H7 (cell line): ENCODE measurements at regions not wholly inside any gene's neighbourhood (a gene's known extent, or its start where the extent isn't known, plus 50 kb on each side); places are given as distances from the start of the nearest gene placed in this dataset.

ENCODE experiments used
- DNase-seq: peaks from one replicate; pipeline ENCODE4 v3.0.0; 2012
- H3K27me3 ChIP-seq: 2 replicates; pipeline ENCODE4 v1.6.0; 2011; ENCODE audit warnings: mild to moderate bottlenecking, low read length; ENCODE audit not compliant: control insufficient read depth, insufficient read depth
- H3K36me3 ChIP-seq: replicated peaks from 2 replicates; pipeline ENCODE4 v1.5.1; 2011; ENCODE audit warnings: low read length; ENCODE audit not compliant: control insufficient read depth, insufficient read depth
- H3K4me3 ChIP-seq: 2 replicates; pipeline ENCODE4 v1.5.1; 2011; ENCODE audit warnings: low read depth, mild to moderate bottlenecking, control low read depth, low read length, moderate library complexity; ENCODE audit not compliant: insufficient read depth

DNA sequence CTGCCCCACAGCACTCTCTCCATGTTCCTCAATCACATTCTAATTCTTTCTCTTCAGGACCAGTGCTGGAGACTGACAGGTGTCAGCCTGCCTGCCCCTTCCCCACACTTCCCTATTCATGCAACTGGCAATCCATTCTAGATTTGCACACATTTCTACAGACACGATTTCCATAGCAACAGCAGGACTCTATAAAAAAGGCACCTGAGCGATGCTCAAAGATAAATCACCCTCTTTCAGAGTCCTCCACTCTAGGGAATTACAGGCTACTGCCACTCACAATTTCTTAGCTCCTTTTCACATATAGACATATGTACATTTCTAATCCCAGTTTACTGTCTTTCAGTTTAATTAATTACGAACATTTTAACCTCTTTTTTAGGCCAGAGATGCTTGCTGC is 118.1 kb upstream of the ANKRD1 start:
- no peak for DNase-seq
- no peaks in the 10 kb centered on the region for H3K36me3 ChIP-seq
- H3K27me3 ChIP-seq: no peaks in the 10 kb centered on the region; the same call in 1 of the 2 replicates
- no peak overlapping the region for H3K4me3 ChIP-seq

DNA sequence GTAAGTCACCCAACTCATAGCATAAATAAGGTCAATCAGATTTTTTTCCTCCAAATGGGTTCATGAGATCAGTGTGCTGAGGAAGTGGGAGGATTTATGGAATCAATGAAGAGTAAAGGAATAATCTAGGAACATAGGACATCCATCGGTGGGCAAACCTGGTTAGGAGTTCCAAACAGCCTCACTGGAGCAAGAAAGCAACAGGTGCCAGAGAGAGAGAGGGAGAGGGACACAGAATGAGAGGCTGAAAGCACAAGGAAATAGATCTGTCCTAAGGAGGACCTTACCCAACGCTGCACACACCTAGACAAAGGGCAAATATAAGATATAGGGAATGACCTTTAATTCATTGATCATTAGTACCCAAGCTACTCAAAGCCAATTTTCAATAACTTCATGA is 119.5 kb upstream of the ANKRD1 start:
- no peak overlapping the region for H3K4me3 ChIP-seq
- DNase-seq: no peak
- H3K27me3 ChIP-seq: no peaks in the 10 kb centered on the region; the same call in 1 of the 2 replicates
- no peaks in the 10 kb centered on the region for H3K36me3 ChIP-seq

DNA sequence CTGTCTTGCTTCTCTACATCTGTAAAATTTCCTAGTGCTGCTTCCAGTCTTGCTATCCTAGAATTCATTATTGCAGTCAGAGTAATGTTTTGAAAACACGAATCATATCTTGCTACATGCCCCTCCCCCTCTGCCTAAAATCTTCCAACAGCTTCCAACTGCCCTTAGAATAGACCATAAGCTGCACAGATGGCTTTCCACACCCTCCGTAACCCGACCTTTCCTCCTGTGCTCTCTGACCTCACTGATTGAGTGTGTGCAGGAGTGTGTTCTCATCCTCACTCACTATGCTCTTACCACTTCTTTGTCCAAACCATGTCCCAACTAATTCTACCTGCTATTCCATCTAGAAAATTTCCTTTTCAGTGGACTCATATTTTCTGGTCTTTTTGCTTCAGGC is 121.2 kb upstream of the ANKRD1 start:
- no peaks in the 10 kb centered on the region for H3K36me3 ChIP-seq
- no peaks in the 10 kb centered on the region; the same call in 1 of the 2 replicates for H3K27me3 ChIP-seq
- no peak for DNase-seq
- H3K4me3 ChIP-seq: no peak overlapping the region

DNA sequence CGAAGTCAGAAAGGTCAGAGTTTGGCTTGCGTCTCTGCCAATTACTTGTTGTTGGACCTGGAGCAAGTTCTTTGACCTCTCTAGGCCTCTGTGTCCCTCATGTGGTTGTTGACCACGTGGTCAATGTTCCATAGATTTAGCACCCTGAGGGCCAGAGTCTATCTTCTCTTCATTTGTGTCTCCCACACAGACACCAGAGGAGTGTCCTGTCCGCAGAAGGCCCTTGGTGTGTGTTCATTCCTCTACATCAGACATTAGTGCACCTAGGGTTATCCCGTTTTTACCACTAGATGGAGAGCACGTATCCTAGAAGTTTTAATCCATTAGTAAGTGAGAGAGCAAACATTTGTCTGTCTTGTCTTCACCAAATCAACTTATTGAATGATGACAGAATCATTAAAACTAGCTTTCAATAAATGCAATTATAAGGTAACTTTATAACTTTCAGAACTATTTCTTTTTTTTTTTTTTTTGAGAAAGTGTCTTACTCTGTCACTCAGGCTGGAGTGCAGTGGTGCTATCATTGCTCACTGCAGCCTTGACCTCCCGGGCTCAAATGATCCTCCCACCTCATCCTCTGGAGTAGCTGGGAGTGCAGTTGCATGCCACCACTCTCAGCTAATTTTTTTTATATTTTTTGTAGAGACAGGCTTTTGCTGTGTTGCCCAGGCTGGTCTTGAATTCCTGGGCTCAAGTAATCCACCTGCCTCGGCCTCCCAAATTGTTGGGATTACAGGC is 122.5 kb upstream of the ANKRD1 start:
- no peak overlapping the region for H3K4me3 ChIP-seq
- no peaks in the 10 kb centered on the region; the same call in 1 of the 2 replicates for H3K27me3 ChIP-seq
- DNase-seq: no peak
- no peaks in the 10 kb centered on the region for H3K36me3 ChIP-seq

DNA sequence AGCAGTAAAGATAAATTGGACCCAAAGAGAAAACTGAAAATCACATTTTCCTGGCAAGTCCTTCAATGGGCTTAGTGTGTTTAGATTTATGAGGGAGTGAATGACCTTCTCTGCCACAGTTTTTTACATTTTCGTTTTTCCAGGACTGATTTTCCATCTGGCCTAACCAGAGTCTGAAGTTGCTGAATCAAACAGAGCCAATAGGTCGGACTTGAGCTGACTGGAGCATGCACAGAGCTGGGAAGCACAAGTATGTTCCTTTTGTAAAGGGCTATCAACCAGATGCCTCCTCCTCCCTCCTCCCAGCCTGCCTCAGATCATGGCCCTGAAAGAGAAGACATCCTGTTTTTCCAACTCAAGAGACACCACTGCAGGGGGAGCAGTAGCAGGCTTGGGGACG is 126.0 kb upstream of the ANKRD1 start:
- Histone ChIP-seq H3K27me3 (no peaks in the 10 kb centered on the region), H3K4me3 (no peak overlapping the region), H3K36me3 (no peaks in the 10 kb centered on the region)
- no peak for DNase-seq

DNA sequence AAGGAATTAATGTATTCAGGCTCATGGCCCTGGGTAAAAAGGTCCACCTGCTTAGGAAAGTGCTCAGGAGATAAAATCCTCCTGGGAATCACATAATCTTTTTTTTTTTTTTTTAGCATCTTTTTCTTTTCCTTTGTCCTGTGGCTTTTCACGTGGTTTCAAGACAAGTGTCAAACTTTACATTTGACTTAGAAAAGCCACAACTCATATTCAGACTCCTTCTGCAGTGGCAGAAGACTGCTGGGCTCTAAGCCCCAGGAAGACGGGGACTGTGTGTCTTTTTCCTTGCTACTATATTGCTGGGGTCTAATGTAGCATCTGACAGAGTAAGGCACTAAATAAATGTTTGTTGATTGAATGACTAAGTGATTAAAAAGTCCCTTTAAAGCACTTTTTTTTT is 127.5 kb upstream of the ANKRD1 start:
- Histone ChIP-seq H3K4me3 (no peak overlapping the region), H3K27me3 (no peaks in the 10 kb centered on the region), H3K36me3 (no peaks in the 10 kb centered on the region)
- DNase-seq: no peak

DNA sequence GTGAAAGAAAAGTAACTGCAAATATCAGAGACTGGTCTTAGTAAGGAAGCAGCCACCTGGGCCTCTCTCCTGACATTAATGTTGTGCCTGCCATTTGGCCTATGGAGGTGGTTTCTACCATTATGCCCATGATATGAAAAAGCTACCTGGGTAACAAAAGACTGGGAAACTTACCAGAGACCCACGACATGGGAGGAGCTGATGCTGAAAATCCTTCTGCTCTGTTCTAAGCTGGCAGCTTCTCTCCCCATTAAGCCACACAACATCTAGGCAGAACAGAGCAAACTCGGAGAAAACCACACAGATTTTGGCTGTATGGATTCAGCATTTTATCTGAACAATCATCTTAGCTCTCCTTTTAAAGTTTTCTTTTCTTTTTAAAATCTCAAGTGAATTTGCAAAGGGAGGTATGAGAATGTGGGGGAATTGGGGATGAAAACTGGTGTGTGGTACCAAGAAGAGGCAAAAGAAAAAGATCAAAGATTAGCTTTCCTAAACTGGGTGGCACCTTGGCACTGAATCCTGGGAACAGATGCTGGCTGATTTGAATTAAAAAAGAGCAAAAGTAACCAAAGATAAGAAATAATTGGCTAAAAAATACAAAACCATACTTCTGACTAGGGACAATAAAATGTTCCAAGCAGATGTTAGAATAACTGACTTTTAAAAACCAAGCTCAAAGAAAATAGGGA is 128.6 kb upstream of the ANKRD1 start:
- Histone ChIP-seq H3K36me3 (no peaks in the 10 kb centered on the region), H3K4me3 (no peak overlapping the region)
- DNase-seq: no peak

DNA sequence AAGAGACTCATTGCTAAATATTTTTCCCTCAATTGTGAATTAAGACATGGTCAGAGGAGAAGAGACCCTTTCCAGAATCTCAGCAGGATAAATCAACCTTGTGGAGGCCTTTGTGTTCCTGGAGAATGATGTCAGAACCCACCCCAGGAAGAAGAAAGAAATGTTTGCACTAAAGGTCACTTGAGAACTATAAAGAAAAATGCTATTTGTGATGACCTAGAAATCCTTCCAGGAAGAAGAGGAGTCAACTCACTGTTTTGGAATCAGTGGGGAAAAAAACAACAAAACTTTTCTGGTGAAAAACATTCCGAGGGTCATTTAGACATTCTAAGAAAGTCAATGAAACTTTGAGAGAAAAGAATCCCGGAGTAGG is 129.1 kb upstream of the ANKRD1 start:
- Histone ChIP-seq H3K4me3 (no peak overlapping the region), H3K36me3 (no peaks in the 10 kb centered on the region), H3K27me3 (no peaks in the 10 kb centered on the region)
- no peak for DNase-seq

More for the DNA sequence above, 128.6 kb upstream of the ANKRD1 start:
- no peaks in the 10 kb centered on the region for H3K27me3 ChIP-seq

DNA sequence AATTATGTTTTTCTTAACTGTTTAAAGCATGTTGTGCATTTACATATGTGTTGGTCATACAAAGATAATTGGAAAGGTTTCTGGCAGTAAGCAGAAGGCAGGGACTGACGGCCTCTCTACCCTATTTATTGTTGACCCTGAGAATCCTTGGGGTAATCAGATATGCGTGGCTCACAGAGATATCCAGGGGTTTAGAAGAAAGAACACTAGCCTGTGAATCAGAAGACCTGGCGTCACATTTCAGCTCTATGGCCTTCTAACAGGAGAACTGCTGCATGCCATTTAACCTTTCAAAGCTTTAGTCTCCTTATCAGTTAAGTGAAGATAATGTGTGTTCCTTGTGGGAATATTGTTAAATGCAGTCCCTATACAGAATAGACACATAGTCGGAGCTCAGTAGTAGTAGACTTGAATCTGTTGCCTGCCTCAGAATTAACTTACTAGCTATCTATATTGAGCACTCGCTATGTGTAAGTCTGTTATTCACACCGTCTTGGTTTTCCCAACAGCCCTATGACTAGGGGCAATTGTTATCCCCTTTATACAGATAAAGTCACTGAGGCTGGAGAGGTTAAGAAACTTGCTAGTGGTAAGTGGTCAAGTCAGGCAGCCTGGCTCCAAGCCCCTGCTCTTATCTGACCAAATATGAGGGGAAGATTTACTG is 129.6 kb upstream of the ANKRD1 start:
- no peak overlapping the region for H3K4me3 ChIP-seq
- H3K36me3 ChIP-seq: no peaks in the 10 kb centered on the region
- peak; percentile 38 for DNase-seq
- H3K27me3 ChIP-seq: no peaks in the 10 kb centered on the region

DNA sequence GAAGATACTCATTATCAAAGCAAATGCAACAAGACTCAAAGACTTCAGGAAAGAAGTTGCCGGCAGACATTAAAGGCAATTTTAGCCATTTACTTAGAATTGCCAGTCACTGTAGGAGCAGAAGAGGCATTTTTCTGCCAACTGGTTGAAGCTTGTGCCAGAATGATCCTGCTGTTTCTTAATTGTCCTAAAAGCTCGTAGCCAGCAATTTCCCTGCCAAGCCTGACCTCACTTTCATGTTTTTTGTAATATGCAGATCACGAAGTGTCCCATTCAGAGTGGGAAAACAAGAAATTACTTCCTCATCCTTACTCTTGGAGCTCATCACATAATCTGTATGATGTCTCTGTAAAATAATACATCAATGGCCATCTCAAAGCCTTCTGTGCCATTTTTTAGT is 130.9 kb upstream of the ANKRD1 start:
- H3K36me3 ChIP-seq: no peaks in the 10 kb centered on the region
- no peak overlapping the region for H3K4me3 ChIP-seq

DNA sequence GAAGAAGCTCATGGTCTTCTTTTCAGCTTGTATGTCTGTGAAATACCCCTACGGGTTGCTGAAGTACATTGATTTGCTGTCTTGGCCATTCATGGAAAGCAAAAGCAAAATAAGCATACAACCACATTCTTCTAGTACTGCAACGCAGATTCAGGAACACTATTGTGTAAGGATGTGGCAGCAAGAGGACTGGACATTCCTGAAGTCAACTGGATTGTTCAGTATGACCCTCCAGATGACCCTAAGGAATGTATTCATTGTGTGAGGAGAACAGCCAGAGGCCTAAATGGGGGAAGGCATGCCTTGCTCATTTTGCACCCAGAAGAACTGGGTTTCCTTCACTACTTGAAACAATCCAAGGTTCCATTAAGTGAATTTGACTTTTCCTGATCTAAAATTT is 133.4 kb upstream of the ANKRD1 start:
- H3K4me3 ChIP-seq: no peak overlapping the region
- no peaks in the 10 kb centered on the region for H3K27me3 ChIP-seq
- H3K36me3 ChIP-seq: no peaks in the 10 kb centered on the region
- DNase-seq: no peak

More for the DNA sequence above, 130.9 kb upstream of the ANKRD1 start:
- no peak for DNase-seq
- H3K27me3 ChIP-seq: no peaks in the 10 kb centered on the region

DNA sequence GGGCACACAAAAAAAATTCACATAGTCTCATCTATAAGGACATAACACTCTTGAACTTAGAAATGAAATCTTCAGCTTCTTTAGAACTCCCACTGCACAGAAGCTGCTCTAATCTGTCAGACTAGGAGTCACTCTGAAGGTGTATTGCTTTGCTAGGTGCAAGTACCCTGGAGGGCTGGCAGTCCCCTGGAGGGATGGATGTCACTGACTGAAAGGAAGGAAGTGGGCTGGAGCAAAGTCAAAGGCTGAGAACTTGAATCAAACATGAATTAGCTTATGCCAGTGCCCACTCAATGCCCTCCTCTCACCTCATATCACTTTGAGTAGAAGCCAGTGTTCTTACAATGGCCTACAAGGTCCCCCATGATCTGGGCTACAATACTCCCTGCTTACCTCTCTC is 140.3 kb upstream of the ANKRD1 start:
- H3K4me3 ChIP-seq: no peak overlapping the region
- H3K36me3 ChIP-seq: no peaks in the 10 kb centered on the region
- no peaks in the 10 kb centered on the region for H3K27me3 ChIP-seq
- no peak for DNase-seq

DNA sequence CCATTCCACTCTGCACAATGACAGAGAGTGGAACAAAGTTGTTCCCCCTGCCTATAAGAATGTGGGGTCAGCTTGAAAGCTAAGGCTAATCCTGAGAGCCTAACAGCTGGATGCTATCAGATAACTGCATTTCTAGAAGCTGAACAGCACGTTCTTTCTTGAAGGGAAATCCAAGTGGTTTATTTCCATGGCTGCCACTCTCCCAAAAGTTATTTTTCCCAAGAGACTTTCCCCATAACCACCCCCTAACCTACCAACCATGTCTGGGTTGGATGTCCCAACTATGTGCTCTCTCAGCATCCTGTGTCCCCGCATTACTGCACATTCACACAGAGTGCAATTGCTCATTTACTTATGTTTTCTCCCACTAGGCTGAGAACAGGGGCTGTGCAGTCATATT is 140.7 kb upstream of the ANKRD1 start:
- Histone ChIP-seq H3K36me3 (no peaks in the 10 kb centered on the region), H3K27me3 (no peaks in the 10 kb centered on the region), H3K4me3 (no peak overlapping the region)
- DNase-seq: no peak

DNA sequence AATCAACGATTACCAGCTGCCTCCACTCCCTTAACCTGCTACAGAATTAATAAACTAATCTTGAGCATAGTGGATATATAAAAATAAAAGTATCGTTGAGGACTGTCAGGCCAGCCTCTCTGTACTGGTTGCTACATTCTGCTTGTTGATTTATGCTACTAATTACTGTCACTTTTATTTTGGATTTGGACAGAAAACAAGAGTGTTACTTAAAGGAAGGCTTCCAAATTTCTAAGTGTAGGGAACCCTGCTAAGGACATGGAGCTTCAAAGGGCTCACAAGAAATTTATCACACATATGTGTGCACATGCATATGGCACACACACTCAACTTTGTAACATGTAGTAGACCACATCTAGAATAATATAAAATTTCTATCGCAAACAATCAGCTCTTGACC is 141.2 kb upstream of the ANKRD1 start:
- no peak for DNase-seq
- H3K36me3 ChIP-seq: no peaks in the 10 kb centered on the region
- no peaks in the 10 kb centered on the region for H3K27me3 ChIP-seq
- H3K4me3 ChIP-seq: no peak overlapping the region

DNA sequence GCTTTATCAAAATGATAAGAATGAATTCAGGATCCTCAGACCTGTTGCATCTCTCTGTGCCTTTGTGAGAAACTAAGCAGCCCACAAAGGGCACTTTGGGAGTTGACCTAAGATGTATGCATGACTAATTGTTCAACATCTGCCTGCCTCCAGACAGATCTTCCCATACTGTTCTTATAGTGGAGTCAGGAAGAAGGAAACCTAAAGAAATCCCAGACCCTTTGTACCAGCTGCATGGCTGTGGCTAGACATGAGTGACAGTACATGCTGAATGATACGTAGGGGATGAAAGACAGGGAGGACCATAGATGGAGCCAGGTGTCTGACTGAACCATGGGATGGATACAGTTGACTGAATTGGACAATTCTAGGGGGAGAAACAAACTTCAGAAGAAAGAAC is 148.7 kb upstream of the PCGF5 start:
- DNase-seq: no peak
- Histone ChIP-seq H3K36me3 (no peaks in the 10 kb centered on the region), H3K27me3 (no peaks in the 10 kb centered on the region), H3K4me3 (no peak overlapping the region)
